ENCODE measurements at regions not wholly inside any gene's neighbourhood (a gene's known extent, or its start where the extent isn't known, plus 50 kb on each side); places are given as distances from the start of the nearest gene placed in this dataset.

GRCh38 chr17:45688353-45688752 is 95.8 kb upstream of the CRHR1 start:
- TF ChIP-seq, protein P1, sequence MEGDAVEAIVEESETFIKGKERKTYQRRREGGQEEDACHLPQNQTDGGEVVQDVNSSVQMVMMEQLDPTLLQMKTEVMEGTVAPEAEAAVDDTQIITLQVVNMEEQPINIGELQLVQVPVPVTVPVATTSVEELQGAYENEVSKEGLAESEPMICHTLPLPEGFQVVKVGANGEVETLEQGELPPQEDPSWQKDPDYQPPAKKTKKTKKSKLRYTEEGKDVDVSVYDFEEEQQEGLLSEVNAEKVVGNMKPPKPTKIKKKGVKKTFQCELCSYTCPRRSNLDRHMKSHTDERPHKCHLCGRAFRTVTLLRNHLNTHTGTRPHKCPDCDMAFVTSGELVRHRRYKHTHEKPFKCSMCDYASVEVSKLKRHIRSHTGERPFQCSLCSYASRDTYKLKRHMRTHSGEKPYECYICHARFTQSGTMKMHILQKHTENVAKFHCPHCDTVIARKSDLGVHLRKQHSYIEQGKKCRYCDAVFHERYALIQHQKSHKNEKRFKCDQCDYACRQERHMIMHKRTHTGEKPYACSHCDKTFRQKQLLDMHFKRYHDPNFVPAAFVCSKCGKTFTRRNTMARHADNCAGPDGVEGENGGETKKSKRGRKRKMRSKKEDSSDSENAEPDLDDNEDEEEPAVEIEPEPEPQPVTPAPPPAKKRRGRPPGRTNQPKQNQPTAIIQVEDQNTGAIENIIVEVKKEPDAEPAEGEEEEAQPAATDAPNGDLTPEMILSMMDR (IDR thresholded peaks at IDR 0.05), result no peak
- no peak for TF ChIP-seq POLR2A (IDR thresholded peaks at IDR 0.05)
